Transverse colon (tissue), 4 donors: ENCODE measurements at regions not wholly inside any gene's neighbourhood (a gene's known extent, or its start where the extent isn't known, plus 50 kb on each side); places are given as distances from the start of the nearest gene placed in this dataset.

Experiments used
- DNase-seq: peaks from one replicate; pipeline ENCODE4 v3.0.0-alpha.2; 2019
- H3K27ac ChIP-seq, 4 donors: fragments of 200-600 bp; sonication (generic); 2 replicates each; pipeline ENCODE4 v1.5.1; 2016 to 2018; ENCODE audit warnings: inconsistent platforms in 4 of 4
- H3K27me3 ChIP-seq: fragments of 200-600 bp; sonication (generic); 2 replicates; pipeline ENCODE4 v1.5.1; 2017; ENCODE audit warnings: inconsistent platforms
- H3K36me3 ChIP-seq, 4 donors: fragments of 200-600 bp; sonication (generic); 2 replicates each; pipeline ENCODE4 v1.5.1; 2017 to 2019; ENCODE audit warnings: inconsistent platforms in 4 of 4
- H3K4me1 ChIP-seq, 4 donors: fragments of 200-600 bp; sonication (generic); 2 replicates each; pipeline ENCODE4 v1.5.1; 2017 to 2020; ENCODE audit warnings: inconsistent platforms in 4 of 4
- H3K4me3 ChIP-seq, 4 donors: fragments of 200-600 bp; sonication (generic); 1 replicate in 1 of 4; 2 replicates in 3 of 4; pipeline versions ENCODE4 v1.5.1 to v1.6.1; 2017 to 2019; ENCODE audit warnings: inconsistent platforms in 4 of 4
- H3K9me3 ChIP-seq, 2 donors: fragments of 200-600 bp; sonication (generic); 2 replicates each; pipeline ENCODE4 v1.5.1; 2017 to 2019; ENCODE audit warnings: inconsistent platforms in 2 of 2
- EP300 ChIP-seq: sonication (generic); formaldehyde crosslinking; IDR thresholded peaks from one replicate; pipeline ENCODE4 v1.6.1; 2017; ENCODE audit warnings: antibody characterized with exemption, low read depth
- POLR2A ChIP-seq: fragments of 450-650 bp; IDR thresholded peaks from one replicate; pipeline ENCODE4 v1.6.1; 2016; ENCODE audit warnings: antibody characterized with exemption, mild to moderate bottlenecking, moderate library complexity
- POLR2AphosphoS5 ChIP-seq, 3 donors: sonication (generic); formaldehyde crosslinking; IDR thresholded peaks; one replicate each; pipeline ENCODE4 v1.6.1; 2016; ENCODE audit warnings: antibody characterized with exemption in 3 of 3
- WGBS, 2 donors: methylation state at CpG; one replicate each; pipeline ENCODE4 v1.1.5; 2018; ENCODE audit warnings: low coverage in 1 of 2; 5-methylcytosine and 5-hydroxymethylcytosine counted together
- in situ Hi-C, 4 donors: fragments of 200-750 bp; cut with MboI; loops; one replicate each; pipeline versions ENCODE4 v1.15.0 to v1.15.1; 2017; ENCODE audit warnings: low sequenced_read_pairs in 3 of 4, low pct_ligation_motif_present in 1 of 4, low pct_unique_long_range_greater_than_20kb in 1 of 4
- intact Hi-C: fragments of 100-400 bp; cut with DNase I; formaldehyde crosslinking; loops from one replicate; pipeline ENCODE4 v1.15.1; 2023; ENCODE audit warnings: low total_unique reads
- TF ChIP-seq, protein P1 (sequence below), 5 experiments: fragments of 200-600 bp in 3 of 5; fragments of 450-650 bp in 2 of 5; sonication (generic) in 3 of 5; IDR thresholded peaks; 1 replicate in 2 of 5; 2 replicates in 3 of 5; pipeline ENCODE4 v1.5.1; 2016 to 2017; ENCODE audit warnings: antibody characterized with exemption in 5 of 5, inconsistent platforms in 3 of 5, mild to moderate bottlenecking in 2 of 5, moderate library complexity in 1 of 5

GRCh38 chr6:19613678-19614077, 223.5 kb upstream of the ID4 start:
- Histone ChIP-seq H3K4me3 (no peak overlapping the region), H3K27me3 (no peaks in the 10 kb centered on the region), H3K4me1 (no peaks in the 10 kb centered on the region), H3K27ac (no peak overlapping the region), H3K9me3 (no peaks in the 10 kb centered on the region), H3K36me3 (no peaks in the 10 kb centered on the region)
- DNase-seq: no peak
- TF ChIP-seq, protein P1, sequence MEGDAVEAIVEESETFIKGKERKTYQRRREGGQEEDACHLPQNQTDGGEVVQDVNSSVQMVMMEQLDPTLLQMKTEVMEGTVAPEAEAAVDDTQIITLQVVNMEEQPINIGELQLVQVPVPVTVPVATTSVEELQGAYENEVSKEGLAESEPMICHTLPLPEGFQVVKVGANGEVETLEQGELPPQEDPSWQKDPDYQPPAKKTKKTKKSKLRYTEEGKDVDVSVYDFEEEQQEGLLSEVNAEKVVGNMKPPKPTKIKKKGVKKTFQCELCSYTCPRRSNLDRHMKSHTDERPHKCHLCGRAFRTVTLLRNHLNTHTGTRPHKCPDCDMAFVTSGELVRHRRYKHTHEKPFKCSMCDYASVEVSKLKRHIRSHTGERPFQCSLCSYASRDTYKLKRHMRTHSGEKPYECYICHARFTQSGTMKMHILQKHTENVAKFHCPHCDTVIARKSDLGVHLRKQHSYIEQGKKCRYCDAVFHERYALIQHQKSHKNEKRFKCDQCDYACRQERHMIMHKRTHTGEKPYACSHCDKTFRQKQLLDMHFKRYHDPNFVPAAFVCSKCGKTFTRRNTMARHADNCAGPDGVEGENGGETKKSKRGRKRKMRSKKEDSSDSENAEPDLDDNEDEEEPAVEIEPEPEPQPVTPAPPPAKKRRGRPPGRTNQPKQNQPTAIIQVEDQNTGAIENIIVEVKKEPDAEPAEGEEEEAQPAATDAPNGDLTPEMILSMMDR (IDR thresholded peaks at IDR 0.05): no peak
- TF ChIP-seq EP300 (no peak), POLR2AphosphoS5 (IDR thresholded peaks at IDR 0.05) (no peak), POLR2A (no peak)
- intact Hi-C loops (no loop called here), in situ Hi-C loops (no loop called here)
- whole genome bisulfite sequencing, 2 donors: 85% methylated on average over 5 of the region's 5 CpGs; no CpG with 5 or more reads in 1 of the 2 donors

DNA sequence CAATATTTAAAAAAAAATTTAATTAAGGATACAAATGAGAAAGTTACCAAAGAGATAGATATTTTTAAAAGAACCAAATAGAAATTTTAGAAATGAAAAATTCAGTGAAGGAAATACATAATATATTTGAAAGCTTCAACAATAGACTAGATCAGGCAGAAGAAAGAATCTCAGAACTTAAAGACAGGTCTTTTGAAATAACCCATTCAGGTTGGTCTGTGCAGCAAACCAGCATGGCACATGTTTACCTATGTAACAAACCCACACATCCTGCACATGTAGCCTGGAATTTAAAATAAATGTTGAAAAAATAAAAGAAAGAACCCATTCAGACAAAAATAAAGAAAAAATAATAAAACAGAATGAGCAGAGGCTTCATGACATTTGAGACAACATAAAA, 221.1 kb upstream of the ID4 start:
- Histone ChIP-seq H3K4me3 (no peak overlapping the region), H3K4me1 (no peaks in the 10 kb centered on the region), H3K27me3 (no peaks in the 10 kb centered on the region), H3K9me3 (no peaks in the 10 kb centered on the region), H3K27ac (no peak overlapping the region), H3K36me3 (no peaks in the 10 kb centered on the region)
- intact Hi-C loops (no loop called here), in situ Hi-C loops (no loop called here)
- DNase-seq: no peak
- no peak for TF ChIP-seq POLR2AphosphoS5 (IDR thresholded peaks at IDR 0.05)
- TF ChIP-seq, protein P1 (IDR thresholded peaks at IDR 0.05): no peak
- TF ChIP-seq POLR2A: no peak
- TF ChIP-seq EP300: no peak

- H3K4me3 ChIP-seq: no peak overlapping the region
- intact Hi-C loops: no loop called here
Measured at GRCh38 chr6:19632230-19632629, 204.9 kb upstream of the ID4 start.

GRCh38 chr6:19632786-19633185, 204.4 kb upstream of the ID4 start:
- in situ Hi-C loops: no loop called here
- no peak overlapping the region for H3K4me3 ChIP-seq
- TF ChIP-seq EP300: no peak
- no peak for TF ChIP-seq POLR2AphosphoS5 (IDR thresholded peaks at IDR 0.05)
- no peak for TF ChIP-seq POLR2A
- TF ChIP-seq, protein P1 (IDR thresholded peaks at IDR 0.05): no peak
- WGBS, 2 donors: 63 to 67% methylated on average over 3 of the region's 3 CpGs
- H3K9me3 ChIP-seq: no peaks in the 10 kb centered on the region
- no peaks in the 10 kb centered on the region for H3K27me3 ChIP-seq
- intact Hi-C loops: no loop called here
- H3K36me3 ChIP-seq: no peaks in the 10 kb centered on the region
- no peak overlapping the region for H3K27ac ChIP-seq
- no peak for DNase-seq
- no peaks in the 10 kb centered on the region for H3K4me1 ChIP-seq

More at GRCh38 chr6:19632230-19632629, 204.9 kb upstream of the ID4 start:
- H3K4me1 ChIP-seq: no peaks in the 10 kb centered on the region
- no peak for DNase-seq
- H3K27me3 ChIP-seq: no peaks in the 10 kb centered on the region
- H3K9me3 ChIP-seq: no peaks in the 10 kb centered on the region
- in situ Hi-C loops: no loop called here
- TF ChIP-seq POLR2A: no peak
- TF ChIP-seq, protein P1 (IDR thresholded peaks at IDR 0.05): no peak
- no peak for TF ChIP-seq POLR2AphosphoS5 (IDR thresholded peaks at IDR 0.05)
- TF ChIP-seq EP300: no peak
- no peaks in the 10 kb centered on the region for H3K36me3 ChIP-seq
- no peak overlapping the region for H3K27ac ChIP-seq
- 60 to 64% methylated on average over 5 of the region's 5 CpGs for WGBS, 2 donors
